GM18502 (cell line): ENCODE measurements at regions not wholly inside any gene's neighbourhood (a gene's known extent, or its start where the extent isn't known, plus 50 kb on each side); places are given as distances from the start of the nearest gene placed in this dataset.

Experiments
- ATAC-seq: cut with Tn5 transposase; IDR thresholded peaks from one replicate; pipeline ENCODE4 v1.9.1; 2021; ENCODE audit warnings: mild to moderate bottlenecking; ENCODE audit not compliant: unreplicated experiment, poor library complexity

DNA sequence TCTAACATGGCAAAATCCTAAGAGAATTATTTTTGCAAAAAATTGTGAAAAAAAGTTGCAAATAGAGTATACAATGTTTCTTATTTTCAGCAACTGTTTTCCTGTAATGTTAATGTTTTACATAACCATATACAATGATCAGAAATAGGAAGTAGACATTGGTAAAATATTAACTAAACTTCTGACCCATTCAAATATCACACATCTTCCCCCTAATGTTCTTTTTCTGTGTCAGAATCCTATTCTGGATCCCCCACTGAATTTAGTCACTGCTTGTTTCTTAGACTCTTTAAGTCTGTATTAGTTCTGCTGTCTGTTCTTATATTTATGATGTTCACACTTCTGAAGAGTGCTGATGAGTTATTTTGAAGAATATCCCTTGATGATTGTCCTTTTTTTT is 62.0 kb downstream of the HFE start:
- ATAC-seq: no peak

DNA sequence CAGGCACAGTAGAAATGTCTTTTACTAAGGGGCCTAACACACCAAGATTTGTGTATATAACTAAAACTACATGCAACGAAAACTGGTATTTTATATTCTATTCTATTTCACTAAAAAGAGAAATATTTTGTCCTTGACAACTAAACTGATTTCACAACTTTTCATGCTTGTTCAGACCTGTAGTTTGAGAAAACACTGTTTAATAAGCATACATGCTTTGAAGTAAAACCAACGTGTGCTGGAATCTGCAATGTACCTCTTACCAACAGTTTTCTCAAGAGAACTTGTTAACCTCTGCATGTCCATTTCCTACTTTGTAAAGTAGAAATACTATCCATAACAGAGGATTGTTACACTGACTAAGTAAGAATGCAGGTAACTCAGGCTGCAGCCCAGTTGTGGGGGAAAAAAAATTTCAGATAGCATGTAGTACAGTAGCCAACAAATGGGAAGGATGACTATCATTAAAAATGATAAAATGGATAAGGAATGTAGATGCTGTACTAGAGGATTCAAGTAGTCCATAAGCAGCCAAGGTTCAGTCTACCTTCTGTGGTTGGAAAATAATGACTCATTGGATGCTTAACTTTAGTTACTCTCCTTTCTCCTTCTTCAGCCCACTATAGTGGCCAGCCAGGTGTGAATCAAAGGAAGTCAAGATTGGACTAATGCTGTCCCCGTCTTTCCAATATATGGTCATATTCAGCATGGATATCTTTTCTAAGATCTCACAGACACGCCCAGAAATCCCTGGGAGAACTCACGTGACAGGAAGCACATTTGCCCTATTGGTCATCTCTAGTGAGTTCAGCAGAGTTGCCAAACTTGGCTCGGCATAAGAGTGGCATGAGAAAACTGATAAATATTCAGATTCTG is 65.2 kb downstream of the HFE start:
- no peak for ATAC-seq

DNA sequence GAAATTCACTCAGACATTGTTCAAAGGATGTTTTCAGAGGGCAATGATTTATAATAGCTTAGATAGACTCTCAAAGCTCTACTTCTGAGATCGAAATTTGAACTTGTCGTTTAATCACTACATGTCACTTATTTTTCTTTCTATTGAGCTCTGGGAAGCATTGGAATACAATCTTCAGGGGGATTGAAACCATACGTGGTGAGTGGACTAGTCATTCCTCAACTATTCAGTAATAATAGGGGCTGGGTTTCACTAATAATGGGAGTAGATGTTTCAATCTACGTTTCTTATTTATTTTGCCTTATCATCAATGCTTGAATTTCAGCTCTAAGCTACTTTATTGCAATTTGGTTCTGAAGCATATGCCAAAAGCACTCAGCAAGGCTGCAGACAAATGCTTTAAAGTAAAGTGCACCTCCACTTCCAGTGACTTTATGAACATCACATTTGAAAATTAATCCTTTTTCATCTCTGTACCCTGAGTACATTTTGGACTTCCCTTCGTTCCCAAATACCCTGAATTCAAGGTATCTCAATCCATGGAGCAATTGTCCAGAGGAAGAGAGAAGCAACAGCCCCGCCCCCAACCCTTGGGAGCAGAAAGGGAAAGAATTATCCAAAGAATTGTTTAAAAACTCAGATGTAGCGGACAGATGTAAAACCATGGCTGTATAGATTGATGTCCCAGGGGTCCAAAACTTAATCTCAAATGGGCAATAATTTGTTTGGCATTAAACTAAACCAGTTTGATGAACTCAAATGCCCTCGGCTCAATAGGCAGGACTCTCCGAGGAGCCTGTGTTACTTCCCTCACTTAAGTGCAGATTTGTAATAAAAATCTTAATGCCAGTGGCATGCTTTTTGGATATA is 68.1 kb downstream of the HFE start:
- no peak for ATAC-seq

DNA sequence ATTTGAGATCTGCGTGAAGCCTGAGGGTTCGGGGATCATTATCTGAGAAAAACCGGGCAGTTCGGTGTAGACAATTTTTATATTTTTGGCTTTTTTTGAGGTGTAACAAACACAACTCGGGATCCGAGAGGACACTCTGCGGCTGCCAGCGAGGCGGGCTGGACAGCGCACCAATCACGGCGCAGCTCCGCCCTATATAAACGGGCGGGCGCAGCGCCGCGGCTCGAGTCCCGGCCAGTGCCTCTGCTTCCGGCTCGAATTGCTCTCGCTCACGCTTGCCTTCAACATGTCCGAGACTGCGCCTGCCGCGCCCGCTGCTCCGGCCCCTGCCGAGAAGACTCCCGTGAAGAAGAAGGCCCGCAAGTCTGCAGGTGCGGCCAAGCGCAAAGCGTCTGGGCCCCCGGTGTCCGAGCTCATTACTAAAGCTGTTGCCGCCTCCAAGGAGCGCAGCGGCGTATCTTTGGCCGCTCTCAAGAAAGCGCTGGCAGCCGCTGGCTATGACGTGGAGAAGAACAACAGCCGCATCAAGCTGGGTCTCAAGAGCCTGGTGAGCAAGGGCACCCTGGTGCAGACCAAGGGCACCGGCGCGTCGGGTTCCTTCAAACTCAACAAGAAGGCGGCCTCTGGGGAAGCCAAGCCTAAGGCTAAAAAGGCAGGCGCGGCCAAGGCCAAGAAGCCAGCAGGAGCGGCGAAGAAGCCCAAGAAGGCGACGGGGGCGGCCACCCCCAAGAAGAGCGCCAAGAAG is 69.0 kb downstream of the HFE start:
- peak; percentile 55 for ATAC-seq

DNA sequence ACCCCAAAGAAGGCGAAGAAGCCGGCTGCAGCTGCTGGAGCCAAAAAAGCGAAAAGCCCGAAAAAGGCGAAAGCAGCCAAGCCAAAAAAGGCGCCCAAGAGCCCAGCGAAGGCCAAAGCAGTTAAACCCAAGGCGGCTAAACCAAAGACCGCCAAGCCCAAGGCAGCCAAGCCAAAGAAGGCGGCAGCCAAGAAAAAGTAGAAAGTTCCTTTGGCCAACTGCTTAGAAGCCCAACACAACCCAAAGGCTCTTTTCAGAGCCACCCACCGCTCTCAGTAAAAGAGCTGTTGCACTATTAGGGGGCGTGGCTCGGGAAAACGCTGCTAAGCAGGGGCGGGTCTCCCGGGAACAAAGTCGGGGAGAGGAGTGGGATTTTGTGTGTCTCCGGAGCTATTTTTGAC is 69.6 kb downstream of the HFE start:
- peak; percentile 4 for ATAC-seq

DNA sequence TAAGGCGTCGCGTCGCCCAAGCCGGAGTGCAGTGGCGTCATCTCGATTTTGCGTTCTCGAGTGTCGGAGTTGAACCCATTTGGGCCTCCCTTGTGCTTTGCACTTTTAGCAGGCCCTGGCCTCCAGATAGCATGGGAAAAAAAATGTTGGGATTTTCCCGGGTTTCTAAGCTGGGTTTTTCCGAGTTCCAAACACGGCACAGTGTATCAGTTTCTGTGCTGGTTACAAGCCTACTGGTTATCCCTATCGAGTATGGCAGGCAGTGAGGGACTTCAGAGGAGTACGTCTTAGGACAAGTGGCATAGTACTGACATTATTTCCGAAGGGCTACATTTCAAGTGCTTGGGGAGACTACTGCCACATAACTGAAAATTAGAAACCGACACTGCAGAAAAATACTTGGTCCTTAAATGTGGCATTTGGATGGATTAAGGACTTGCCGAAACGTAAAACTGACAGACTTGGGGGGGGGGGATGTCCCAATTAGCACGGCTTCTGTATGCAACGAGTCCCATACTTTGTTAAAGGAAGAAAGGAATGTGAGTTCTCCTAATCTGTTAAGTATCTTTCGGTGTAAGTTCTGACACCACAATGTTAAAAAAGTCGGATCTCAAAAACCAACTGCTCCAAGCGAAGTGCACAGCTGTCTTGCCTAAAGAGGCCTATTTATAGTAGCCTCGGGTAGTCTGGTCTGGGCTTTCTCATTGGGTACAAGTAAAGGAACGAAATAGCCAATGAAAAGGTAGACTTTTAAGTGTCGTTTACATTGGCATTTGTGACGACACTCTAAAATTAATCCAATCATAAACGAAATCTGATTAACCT is 70.2 kb downstream of the HFE start:
- ATAC-seq: peak; percentile 66

DNA sequence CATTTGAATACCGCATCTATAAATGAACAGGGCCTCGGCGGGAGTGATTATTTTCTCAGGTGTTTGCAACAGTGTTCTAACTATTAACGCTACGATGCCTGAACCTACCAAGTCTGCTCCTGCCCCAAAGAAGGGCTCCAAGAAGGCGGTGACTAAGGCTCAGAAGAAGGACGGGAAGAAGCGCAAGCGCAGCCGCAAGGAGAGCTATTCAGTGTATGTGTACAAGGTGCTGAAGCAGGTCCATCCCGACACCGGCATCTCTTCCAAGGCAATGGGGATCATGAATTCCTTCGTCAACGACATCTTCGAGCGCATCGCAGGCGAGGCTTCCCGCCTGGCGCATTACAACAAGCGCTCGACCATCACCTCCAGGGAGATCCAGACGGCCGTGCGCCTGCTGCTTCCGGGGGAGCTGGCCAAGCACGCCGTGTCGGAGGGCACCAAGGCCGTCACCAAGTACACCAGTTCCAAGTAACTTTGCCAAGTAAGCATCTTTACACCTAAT is 70.9 kb downstream of the HFE start:
- ATAC-seq: peak; percentile 53

DNA sequence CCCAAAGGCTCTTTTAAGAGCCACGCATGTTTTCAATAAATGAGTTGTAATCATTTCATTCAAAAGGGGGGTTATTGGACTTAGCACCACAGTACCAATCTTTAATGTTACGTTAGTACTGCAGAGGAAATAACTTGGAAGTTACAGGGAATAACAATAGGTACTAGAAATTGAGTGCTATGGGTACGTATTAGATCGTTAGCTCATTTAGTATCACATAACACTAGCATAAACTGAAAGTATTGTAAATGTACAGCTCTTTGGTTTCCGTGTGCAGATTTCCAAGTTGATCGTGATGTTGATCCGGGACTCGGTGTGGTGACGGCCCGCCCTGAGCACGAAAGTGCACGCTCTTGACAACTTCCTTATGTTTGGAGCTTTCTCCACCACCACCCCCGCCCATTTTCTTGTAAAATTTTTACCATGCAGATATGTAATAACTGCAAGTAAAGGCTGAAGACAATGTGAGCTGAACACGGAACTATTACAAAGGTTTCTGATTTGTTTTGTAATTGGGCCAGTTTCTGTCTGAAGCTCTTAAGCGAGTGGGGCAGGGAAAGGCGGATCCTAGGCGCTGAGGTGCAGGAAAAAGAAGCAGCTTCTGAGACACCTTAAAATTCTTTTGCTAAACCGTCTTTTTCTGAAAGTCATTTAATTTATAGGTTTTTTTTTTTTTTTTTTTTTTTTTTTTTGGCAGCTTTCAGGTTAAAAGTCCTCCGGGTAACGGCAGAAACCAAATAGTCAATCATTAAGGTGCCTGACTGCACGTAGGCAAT is 71.5 kb downstream of the HFE start:
- ATAC-seq: no peak

DNA sequence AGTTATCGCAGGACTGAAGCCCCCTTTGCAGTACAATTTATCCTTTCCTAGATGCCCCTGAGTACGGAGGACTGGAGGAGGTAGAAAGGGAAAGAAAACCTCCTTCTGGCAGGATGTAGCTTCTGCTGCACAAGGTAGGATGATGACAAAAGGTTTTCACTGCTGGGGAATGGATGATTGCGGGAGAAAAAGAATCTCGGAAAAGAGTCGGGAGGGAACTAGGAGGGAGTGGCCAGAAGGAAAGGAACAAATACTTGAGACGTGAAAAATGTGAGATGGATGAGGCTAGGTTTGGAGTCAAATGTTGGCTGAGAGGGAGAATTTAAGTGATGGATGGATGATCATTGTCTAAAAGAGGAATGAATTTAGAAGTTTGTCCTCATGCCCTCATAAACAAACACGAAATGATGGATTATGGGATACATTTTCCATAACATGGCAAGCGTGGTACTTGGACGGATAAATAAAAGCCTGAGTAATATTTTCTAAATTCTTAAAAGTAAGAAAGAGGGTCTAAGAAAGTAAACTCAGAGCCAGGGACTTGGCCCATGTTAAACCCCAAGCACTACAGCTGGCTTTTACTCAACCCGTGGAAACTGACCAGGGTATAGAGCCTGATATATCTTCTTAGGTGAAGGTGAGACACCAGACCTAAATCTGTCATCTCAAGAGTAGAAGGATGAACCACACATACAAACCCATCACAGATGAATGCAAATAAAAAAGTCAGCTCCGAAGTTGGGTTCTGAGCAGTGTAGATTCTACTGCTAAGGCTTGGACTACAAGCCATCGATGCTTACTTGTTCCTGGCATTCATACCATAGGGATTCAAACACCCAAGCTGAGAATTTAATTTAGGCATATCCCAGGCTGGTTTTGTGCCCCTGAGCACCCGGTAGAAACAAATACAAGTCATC is 72.4 kb downstream of the HFE start:
- ATAC-seq: no peak

DNA sequence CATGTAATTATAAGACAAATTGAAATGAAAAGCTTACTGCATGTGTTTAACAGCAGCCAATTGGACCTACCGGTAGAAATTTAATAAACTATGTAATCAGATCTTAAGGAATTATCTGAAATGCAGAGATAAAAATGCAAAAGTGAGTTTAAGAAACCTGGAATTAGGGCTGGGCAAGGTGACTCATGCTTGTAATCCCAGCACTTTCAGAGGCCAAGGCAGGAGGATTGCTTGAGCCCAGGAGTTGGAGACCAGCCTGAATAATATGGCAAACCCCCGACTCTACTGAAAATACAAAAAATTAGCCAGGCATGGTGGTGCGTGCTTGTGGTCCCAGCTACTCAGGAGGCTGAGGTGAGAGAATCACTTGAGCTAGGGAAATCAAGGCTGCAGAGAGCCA is 74.1 kb downstream of the HFE start:
- no peak for ATAC-seq

DNA sequence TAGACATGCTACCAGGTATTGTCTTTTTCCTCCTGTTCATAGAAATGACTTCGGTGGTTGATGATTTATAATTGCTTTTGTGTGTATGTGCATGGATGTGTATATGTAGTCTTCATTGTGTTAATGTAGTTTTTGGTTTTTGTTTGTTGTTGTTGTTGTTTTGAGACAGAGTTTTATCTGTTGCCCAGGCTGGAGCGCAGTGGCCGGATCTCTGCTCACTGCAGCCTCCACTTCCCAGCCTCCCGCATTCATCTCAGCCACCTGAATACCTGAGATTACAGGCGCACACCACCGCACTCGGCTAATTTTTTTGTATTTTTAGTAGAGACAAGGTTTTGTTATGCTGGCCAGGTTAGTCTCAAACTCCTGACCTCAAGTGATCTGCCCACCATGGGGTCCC is 75.2 kb downstream of the HFE start:
- ATAC-seq: no peak

DNA sequence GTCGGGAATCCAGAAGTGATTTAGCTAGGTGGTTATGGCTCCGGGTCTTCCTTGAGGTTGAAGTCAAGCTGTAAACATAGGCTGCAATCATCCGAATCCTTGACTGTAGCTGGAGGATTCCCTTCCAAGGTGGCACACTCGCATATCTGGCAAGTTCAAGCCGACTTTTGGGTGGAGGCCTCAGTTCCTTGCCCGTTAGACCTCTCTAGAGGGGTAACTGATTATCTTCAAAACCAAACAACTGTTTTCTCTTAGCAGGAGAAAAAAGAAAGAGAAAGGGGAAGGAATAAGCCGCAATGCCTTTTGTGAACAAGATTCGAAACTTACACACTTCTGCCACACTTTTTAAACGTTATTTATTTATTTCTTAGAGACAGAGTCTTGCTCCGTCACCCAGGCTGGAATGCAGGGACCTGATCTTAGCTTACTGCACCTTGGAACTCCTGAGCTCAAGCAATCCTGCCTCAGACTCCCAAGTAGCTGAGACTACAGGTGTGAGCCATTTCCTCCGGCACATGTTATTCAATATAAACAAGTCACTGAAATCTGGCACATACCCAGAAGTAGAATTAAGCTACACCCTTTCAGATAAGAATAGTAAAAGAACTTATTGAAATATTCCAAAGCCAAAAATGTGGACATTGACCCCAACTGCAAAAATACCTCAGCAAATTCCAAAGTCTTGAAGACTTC is 76.3 kb downstream of the HFE start:
- ATAC-seq: no peak

DNA sequence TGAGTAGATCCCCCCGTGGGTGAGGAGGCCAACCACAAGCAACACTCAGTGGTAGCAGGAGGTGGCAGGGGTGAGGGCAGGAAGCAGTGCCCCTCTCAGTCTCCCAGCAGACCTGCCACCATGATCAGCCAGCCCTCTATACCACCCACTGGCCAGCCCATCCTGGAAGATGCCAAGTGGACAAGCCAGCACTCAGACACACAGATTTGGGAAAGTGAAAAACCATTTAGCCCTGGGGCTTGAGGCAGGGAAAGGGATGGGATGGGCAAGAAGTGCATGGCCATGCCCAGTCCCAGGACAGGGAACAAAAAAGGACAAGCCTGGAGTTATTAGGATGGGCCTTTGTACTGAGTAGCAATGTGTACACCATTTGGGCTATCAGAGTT is 76.9 kb downstream of the HFE start:
- ATAC-seq: no peak

DNA sequence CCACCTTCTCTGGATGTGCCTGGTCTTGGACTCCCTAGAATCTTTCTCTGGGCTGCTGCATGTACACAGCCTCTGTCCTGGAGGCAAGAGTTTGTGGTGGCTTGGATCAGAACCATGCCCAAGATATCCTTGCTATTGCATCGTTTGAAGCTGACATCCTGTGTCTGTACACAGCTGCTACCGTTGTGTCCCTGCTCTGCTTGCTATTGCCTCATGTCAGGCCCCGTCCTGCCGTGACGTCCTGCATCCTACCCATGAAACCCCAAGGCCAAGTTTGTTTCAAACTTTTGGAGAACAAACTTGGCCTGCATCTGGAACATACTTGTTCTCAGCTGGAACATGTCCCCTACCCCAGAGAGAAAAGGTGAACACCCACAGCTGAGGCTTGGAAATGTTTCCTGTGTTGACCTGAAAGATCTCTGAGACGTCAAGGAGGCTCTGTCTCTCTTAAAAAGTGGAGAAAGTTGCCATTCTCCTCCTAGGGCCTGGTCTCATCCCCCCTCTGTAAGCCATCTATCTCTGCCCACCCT is 78.1 kb downstream of the HFE start:
- ATAC-seq: no peak

DNA sequence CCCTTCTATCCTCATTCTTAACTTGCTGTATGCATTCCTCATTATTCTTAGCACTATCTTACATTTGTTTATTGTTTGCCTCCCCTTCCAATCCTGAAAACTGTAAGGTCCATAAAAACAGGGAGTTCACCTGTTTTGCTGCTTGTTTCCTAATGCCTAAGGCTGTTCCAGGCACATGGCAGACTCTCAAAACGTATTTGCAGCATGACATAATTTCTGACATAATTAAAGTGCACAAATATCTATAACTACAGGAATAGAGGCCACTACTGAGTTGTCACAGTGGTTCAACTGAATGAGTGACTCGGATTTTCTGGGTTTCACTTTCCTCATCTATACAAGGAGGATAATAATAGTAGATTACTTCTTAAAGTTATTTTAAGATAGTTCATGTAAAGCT is 83.0 kb downstream of the HFE start:
- no peak for ATAC-seq

DNA sequence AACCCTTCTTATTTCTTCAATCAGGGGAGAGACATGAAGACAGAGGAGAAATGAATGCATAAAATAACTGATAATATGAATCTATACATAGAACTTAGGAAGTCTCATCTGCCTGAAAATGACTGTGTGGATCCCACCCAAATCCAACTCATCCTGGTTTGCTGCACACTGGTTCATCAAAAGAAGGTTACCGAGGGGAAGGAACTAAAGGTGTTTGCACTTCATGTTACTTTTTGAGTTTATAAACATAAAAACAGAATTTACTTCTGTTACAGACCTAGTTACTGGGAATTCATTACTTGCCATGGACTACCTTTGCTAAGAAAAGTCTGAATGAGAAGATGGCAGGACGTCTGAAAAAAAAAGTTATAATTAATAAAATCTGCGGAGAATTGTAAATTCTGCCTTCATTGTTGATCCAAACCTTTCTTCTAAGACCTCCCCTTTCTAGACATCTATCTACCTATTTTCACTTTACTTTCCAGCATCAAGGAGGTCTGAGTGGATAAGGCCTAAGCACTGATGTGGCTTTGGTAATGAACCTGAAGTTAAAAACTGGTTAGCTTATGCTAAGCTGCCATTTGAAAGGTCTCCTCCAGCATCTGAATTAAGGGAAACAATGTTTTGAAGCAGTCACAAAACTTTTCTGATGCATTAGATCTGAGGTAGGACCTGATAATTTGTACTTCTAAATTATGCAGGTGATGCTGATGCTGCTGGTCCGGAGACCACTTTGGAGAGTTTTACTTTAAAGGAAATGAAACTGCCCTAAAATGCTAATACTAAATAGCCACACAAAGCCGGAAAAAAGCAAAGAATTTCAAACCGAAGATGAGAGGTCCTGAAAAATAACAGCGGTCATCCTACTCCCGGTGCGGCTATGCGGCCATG is 84.0 kb downstream of the HFE start:
- ATAC-seq: no peak
